Esophagus muscularis mucosa (tissue), 4 donors: ENCODE measurements at regions not wholly inside any gene's neighbourhood (a gene's known extent, or its start where the extent isn't known, plus 50 kb on each side); places are given as distances from the start of the nearest gene placed in this dataset.

Experiments used
- DNase-seq: peaks from one replicate; pipeline ENCODE4 v3.0.0-alpha.2; 2017; ENCODE audit errors: extremely low spot score
- H3K27ac ChIP-seq, 4 donors: fragments of 200-600 bp; sonication (generic); replicated peaks in 1 of 4; 1 replicate in 3 of 4; 2 replicates in 1 of 4; pipeline ENCODE4 v1.5.1; 2016 to 2019; ENCODE audit warnings: mild to moderate bottlenecking in 1 of 4
- H3K27me3 ChIP-seq, 4 donors: fragments of 200-600 bp; sonication (generic); one replicate each; pipeline versions ENCODE4 v1.5.1 to v1.6.0; 2016 to 2019
- H3K36me3 ChIP-seq, 4 donors: fragments of 200-600 bp; sonication (generic); one replicate each; pipeline ENCODE4 v1.5.1; 2016 to 2019
- H3K4me1 ChIP-seq, 4 donors: fragments of 200-600 bp; sonication (generic); one replicate each; pipeline ENCODE4 v1.5.1; 2016 to 2019
- H3K4me3 ChIP-seq, 4 donors: fragments of 200-600 bp; sonication (generic); 1 replicate in 2 of 4; 2 replicates in 2 of 4; pipeline ENCODE4 v1.5.1; 2016 to 2019; ENCODE audit warnings: mild to moderate bottlenecking in 4 of 4, moderate library complexity in 1 of 4
- H3K9me3 ChIP-seq, 4 donors: fragments of 200-600 bp; sonication (generic); 1 replicate in 3 of 4; 2 replicates in 1 of 4; pipeline ENCODE4 v1.5.1; 2016 to 2019
- EP300 ChIP-seq: sonication (generic); formaldehyde crosslinking; IDR thresholded peaks from one replicate; pipeline ENCODE4 v1.6.1; 2017; ENCODE audit warnings: antibody characterized with exemption
- POLR2A ChIP-seq: fragments of 450-650 bp; IDR thresholded peaks from one replicate; pipeline ENCODE4 v1.6.1; 2017; ENCODE audit warnings: antibody characterized with exemption, moderate library complexity, mild to moderate bottlenecking, low read depth
- POLR2AphosphoS5 ChIP-seq, 2 donors: sonication (generic); formaldehyde crosslinking; IDR thresholded peaks; one replicate each; pipeline ENCODE4 v1.6.1; 2017; ENCODE audit warnings: antibody characterized with exemption in 2 of 2
- WGBS: methylation state at CpG from one replicate; pipeline ENCODE4 v1.1.5; 2018; 5-methylcytosine and 5-hydroxymethylcytosine counted together
- intact Hi-C: fragments of 100-400 bp; cut with DNase I; formaldehyde crosslinking; loops from one replicate; pipeline ENCODE4 v1.15.1; 2023
- TF ChIP-seq, protein P1 (sequence below), 3 experiments: fragments of 200-600 bp in 2 of 3; fragments of 450-650 bp in 1 of 3; sonication (generic) in 2 of 3; IDR thresholded peaks; one replicate each; pipeline ENCODE4 v1.5.1; 2017 to 2019; ENCODE audit warnings: antibody characterized with exemption in 3 of 3, mild to moderate bottlenecking in 2 of 3, moderate library complexity in 1 of 3

DNA sequence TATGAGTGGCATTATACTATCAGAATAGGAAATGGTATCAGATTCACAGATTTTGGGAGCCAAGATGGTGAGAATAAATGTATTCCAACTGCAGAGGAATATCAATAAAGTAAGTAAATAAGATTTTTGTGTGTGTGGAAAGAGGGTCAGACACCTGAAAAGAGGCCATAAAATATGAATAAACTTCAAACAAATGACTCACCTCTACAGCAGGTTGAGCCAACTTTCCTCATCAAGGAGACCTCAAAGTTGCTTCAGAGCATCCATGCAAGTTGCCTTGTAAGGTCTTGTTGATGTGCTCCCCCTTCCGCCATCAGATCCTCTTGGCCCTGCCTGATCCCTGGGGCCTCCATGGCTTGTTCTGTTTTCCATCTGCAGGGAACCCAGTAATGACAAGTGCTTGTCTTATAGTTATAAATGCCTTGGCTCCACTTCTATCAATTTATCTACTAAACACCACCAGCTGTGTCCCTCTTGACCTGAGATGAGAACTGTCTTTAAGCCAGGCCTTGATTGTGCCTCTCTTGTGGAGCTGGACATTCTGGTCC is 775.6 kb downstream of the LTN1 start:
- H3K9me3 ChIP-seq = no peaks in the 10 kb centered on the region
- H3K4me3 ChIP-seq = no peak overlapping the region
- peaks cover 15 to 27% (median 22%) of the 10 kb centered on the region in 4 donors for H3K4me1 ChIP-seq
- H3K27ac ChIP-seq = no peak overlapping the region
- intact Hi-C loops = no loop called here
- H3K27me3 ChIP-seq = no peaks in the 10 kb centered on the region
- TF ChIP-seq, protein P1, sequence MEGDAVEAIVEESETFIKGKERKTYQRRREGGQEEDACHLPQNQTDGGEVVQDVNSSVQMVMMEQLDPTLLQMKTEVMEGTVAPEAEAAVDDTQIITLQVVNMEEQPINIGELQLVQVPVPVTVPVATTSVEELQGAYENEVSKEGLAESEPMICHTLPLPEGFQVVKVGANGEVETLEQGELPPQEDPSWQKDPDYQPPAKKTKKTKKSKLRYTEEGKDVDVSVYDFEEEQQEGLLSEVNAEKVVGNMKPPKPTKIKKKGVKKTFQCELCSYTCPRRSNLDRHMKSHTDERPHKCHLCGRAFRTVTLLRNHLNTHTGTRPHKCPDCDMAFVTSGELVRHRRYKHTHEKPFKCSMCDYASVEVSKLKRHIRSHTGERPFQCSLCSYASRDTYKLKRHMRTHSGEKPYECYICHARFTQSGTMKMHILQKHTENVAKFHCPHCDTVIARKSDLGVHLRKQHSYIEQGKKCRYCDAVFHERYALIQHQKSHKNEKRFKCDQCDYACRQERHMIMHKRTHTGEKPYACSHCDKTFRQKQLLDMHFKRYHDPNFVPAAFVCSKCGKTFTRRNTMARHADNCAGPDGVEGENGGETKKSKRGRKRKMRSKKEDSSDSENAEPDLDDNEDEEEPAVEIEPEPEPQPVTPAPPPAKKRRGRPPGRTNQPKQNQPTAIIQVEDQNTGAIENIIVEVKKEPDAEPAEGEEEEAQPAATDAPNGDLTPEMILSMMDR (IDR thresholded peaks at IDR 0.05) = no peak
- TF ChIP-seq EP300 (no peak), POLR2A (no peak), POLR2AphosphoS5 (IDR thresholded peaks at IDR 0.05) (no peak)
- no peaks in the 10 kb centered on the region for H3K36me3 ChIP-seq
- DNase-seq = no peak
- WGBS = 88% methylated on average over 1 of the region's 1 CpG

- Histone ChIP-seq H3K36me3 (no peaks in the 10 kb centered on the region), H3K4me1 (peaks cover 11 to 17% (median 14%) of the 10 kb centered on the region in 4 donors), H3K27ac (peak overlapping the region in 1 of 4 donors; percentile 22), H3K27me3 (no peaks in the 10 kb centered on the region), H3K4me3 (no peak overlapping the region), H3K9me3 (no peaks in the 10 kb centered on the region)
- no peak for DNase-seq
- TF ChIP-seq, protein P1 (IDR thresholded peaks at IDR 0.05) = no peak
- TF ChIP-seq POLR2AphosphoS5 (IDR thresholded peaks at IDR 0.05) (no peak), EP300 (no peak), POLR2A (no peak)
- WGBS = 51% methylated on average over 5 of the region's 5 CpGs
- intact Hi-C loops = no loop called here
Measured at GRCh38 chr21:28215214-28215954, 777.3 kb downstream of the LTN1 start.

- TF ChIP-seq POLR2A (no peak), POLR2AphosphoS5 (IDR thresholded peaks at IDR 0.05) (no peak), EP300 (no peak)
- TF ChIP-seq, protein P1 (IDR thresholded peaks at IDR 0.05) = no peak
- H3K36me3 ChIP-seq = no peaks in the 10 kb centered on the region
- no peaks in the 10 kb centered on the region for H3K27me3 ChIP-seq
- peaks cover 9 to 13% (median 11%) of the 10 kb centered on the region in 4 donors for H3K4me1 ChIP-seq
- WGBS = 86% methylated on average over 4 of the region's 4 CpGs
- no peak for DNase-seq
- H3K4me3 ChIP-seq = no peak overlapping the region
- H3K27ac ChIP-seq = no peak overlapping the region
- intact Hi-C loops = no loop called here
- H3K9me3 ChIP-seq = no peaks in the 10 kb centered on the region
Measured at GRCh38 chr21:28214786-28215185, 777.9 kb downstream of the LTN1 start.

DNA sequence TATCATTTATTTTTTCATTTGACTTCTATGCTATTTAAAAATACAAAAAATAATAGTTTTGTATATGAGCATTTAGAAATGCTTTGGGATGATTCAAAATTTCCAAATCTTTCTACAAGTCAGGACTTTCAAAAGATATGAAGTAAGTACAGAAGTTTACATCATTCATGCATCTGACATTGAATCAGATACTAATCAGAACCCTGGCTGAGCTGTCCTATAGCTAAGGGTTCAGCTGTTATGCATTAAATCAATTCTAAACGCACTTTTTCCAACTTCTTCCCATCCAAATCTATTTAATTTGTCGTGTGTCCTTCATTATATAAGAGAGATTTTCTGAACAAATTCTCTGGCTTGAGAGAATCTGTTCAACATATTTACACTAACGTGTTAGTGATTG is 779.4 kb downstream of the LTN1 start:
- no peaks in the 10 kb centered on the region for H3K9me3 ChIP-seq
- H3K4me1 ChIP-seq = peaks cover 9 to 13% (median 11%) of the 10 kb centered on the region in 4 donors
- DNase-seq = no peak
- WGBS = 94% methylated on average over 3 of the region's 3 CpGs
- H3K27ac ChIP-seq = no peak overlapping the region
- TF ChIP-seq POLR2A = no peak
- no peak for TF ChIP-seq EP300
- TF ChIP-seq, protein P1 (IDR thresholded peaks at IDR 0.05) = no peak
- no peak for TF ChIP-seq POLR2AphosphoS5 (IDR thresholded peaks at IDR 0.05)
- H3K36me3 ChIP-seq = no peaks in the 10 kb centered on the region
- H3K27me3 ChIP-seq = no peaks in the 10 kb centered on the region
- no peak overlapping the region for H3K4me3 ChIP-seq
- intact Hi-C loops = no loop called here
